GM19468 (cell line): ENCODE measurements at regions not wholly inside any gene's neighbourhood (a gene's known extent, or its start where the extent isn't known, plus 50 kb on each side); places are given as distances from the start of the nearest gene placed in this dataset.
"Not testable (repeated sequence)": the region's sequence is repeated elsewhere in the genome, so short reads cannot be mapped to it uniquely, and the experiment has no call there.

Source experiments
- ATAC-seq: cut with Tn5 transposase; IDR thresholded peaks from one replicate; pipeline ENCODE4 v1.9.1; 2021; ENCODE audit warnings: mild to moderate bottlenecking, moderate library complexity, moderate number of reproducible peaks; ENCODE audit not compliant: unreplicated experiment; ENCODE audit errors: extremely low read depth

- ATAC-seq, result no peak
Measured at GRCh38 chr7:37594602-37595001, 89.0 kb upstream of the GPR141 start.

GRCh38 chr7:37598824-37599223 is 84.7 kb upstream of the GPR141 start:
- no peak for ATAC-seq

GRCh38 chr7:37601321-37601720 is 82.2 kb upstream of the GPR141 start:
- ATAC-seq, result no peak

- ATAC-seq, result no peak
Measured at GRCh38 chr7:37604078-37604477, 79.5 kb upstream of the GPR141 start.

- not testable (repeated sequence) for ATAC-seq
Measured at GRCh38 chr7:37617406-37617805, 66.2 kb upstream of the GPR141 start.

- no peak for ATAC-seq
Measured at GRCh38 chr7:37633048-37633447, 50.5 kb upstream of the GPR141 start.
